PC-3 (cell line): ENCODE measurements at regions not wholly inside any gene's neighbourhood (a gene's known extent, or its start where the extent isn't known, plus 50 kb on each side); places are given as distances from the start of the nearest gene placed in this dataset.

Source experiments
- ATAC-seq: fragments of 200-7000 bp; cut with Tn5 transposase; 2 replicates; pipeline ENCODE4 v1.9.1; 2020; ENCODE audit warnings: mild to moderate bottlenecking, moderate library complexity
- BruUV-seq: library from RNA; stranded (reverse); fragments of 400-500 nt; replicated peaks from 2 replicates; lab custom pipeline; 2021; lab: Mats Ljungman, UMichigan
- CTCF ChIA-PET: fragments of 300-600 bp; sonication (Branson Sonifier 250); formaldehyde crosslinking; loops from one replicate; lab custom pipeline; 2022; ENCODE audit warnings: antibody characterized with exemption; lab: Charles Lee
- POLR2A ChIA-PET: fragments of 300-600 bp; sonication (Branson Sonifier 250); formaldehyde crosslinking; loops from one replicate; lab custom pipeline; 2022; ENCODE audit warnings: antibody characterized with exemption; ENCODE audit not compliant: unreplicated experiment; lab: Charles Lee
- DNase-seq: peaks from one replicate; pipeline ENCODE4 v3.0.0-alpha.2; 2015
- H2AFZ ChIP-seq: fragments of 300-600 bp; sonication (generic); 2 replicates; pipeline ENCODE4 v1.6.0; 2016; ENCODE audit warnings: antibody characterized with exemption, low read length
- H3F3A ChIP-seq: fragments of 300-600 bp; sonication (generic); one replicate; pipeline ENCODE4 v1.6.0; 2017; ENCODE audit warnings: antibody characterized with exemption, low read length, control low read depth, mild to moderate bottlenecking; ENCODE audit not compliant: unreplicated experiment
- H3K27ac ChIP-seq: fragments of 300-600 bp; sonication (generic); 2 replicates; pipeline ENCODE4 v1.5.1; 2016; ENCODE audit warnings: mild to moderate bottlenecking, low read length
- H3K27me3 ChIP-seq: fragments of 300-600 bp; sonication (generic); 2 replicates; pipeline ENCODE4 v1.6.1; 2016; ENCODE audit warnings: low read length, mixed read lengths
- H3K36me3 ChIP-seq: fragments of 300-600 bp; sonication (generic); 2 replicates; pipeline ENCODE4 v1.6.1; 2016; ENCODE audit warnings: low read depth, mixed run types, low read length, mixed read lengths
- H3K4me1 ChIP-seq: fragments of 300-600 bp; sonication (generic); 2 replicates; pipeline ENCODE4 v1.5.1; 2016; ENCODE audit warnings: low read length; ENCODE audit not compliant: insufficient read depth
- H3K4me2 ChIP-seq: fragments of 300-600 bp; sonication (generic); 2 replicates; pipeline ENCODE4 v1.6.0; 2016; ENCODE audit warnings: low read length
- H3K4me3 ChIP-seq: fragments of 300-600 bp; sonication (generic); 2 replicates; pipeline ENCODE4 v1.5.1; 2016; ENCODE audit warnings: mild to moderate bottlenecking, low read length, mixed read lengths
- H3K79me2 ChIP-seq: fragments of 300-600 bp; sonication (generic); 2 replicates; pipeline ENCODE4 v1.6.1; 2017; ENCODE audit warnings: low read length, mixed read lengths
- H3K9ac ChIP-seq: fragments of 300-600 bp; sonication (generic); 2 replicates; pipeline ENCODE4 v1.6.0; 2016; ENCODE audit warnings: mild to moderate bottlenecking, low read length
- H3K9me2 ChIP-seq: fragments of 300-600 bp; sonication (generic); replicated peaks from 2 replicates; pipeline ENCODE4 v1.6.1; 2016; ENCODE audit warnings: mixed run types, low read length, mixed read lengths
- H3K9me3 ChIP-seq: fragments of 300-600 bp; sonication (generic); 2 replicates; pipeline ENCODE4 v1.6.1; 2016; ENCODE audit warnings: low read length, mixed read lengths
- H4K20me1 ChIP-seq: fragments of 300-600 bp; sonication (generic); 2 replicates; pipeline ENCODE4 v1.6.1; 2016; ENCODE audit warnings: low read length, mixed read lengths
- EZH2 ChIP-seq: fragments of 300-600 bp; sonication (generic); IDR thresholded peaks from one replicate; pipeline ENCODE4 v1.6.1; 2017; ENCODE audit warnings: antibody characterized with exemption, mild to moderate bottlenecking, low read length; ENCODE audit not compliant: unreplicated experiment
- EZH2phosphoT487 ChIP-seq: fragments of 300-600 bp; sonication (generic); IDR thresholded peaks from 2 replicates; pipeline ENCODE4 v1.6.1; 2018; ENCODE audit warnings: mild to moderate bottlenecking, antibody characterized with exemption, low read length, borderline replicate concordance
- intact Hi-C: fragments of 100-400 bp; cut with micrococcal nuclease; formaldehyde crosslinking; loops from 2 replicates; pipeline ENCODE4 v1.9.0; 2023
- TF ChIP-seq, protein P1 (sequence below): fragments of 300-600 bp; sonication (generic); conservative IDR thresholded peaks from 2 replicates; pipeline ENCODE4 v1.5.1; 2017; ENCODE audit warnings: antibody characterized with exemption, low read depth, mild to moderate bottlenecking, low read length

DNA sequence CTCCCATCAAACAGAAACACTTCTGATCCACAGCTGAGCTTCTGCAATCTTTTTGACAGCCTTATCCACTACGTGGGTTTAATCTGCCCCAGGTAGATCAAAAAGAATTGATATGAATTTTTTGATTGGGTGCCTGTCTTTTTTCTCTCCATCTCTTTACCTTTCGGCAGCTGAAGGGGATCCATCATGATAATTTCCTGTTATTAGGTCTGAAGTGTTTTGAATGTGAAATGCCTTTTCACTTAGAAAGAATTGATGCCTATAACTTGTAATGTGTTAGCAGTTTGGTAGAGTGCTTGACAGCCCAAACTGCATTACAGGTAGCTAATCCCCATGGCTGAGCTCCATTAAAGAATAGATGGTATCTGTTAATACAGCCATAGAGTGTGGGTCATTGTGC, 745.4 kb downstream of the TLR4 start:
- Histone ChIP-seq H3K4me3 (no peak overlapping the region), H3K9me3 (no peaks in the 10 kb centered on the region), H3K27ac (no peak overlapping the region), H3K36me3 (no peaks in the 10 kb centered on the region), H3K4me2 (no peak overlapping the region), H3K79me2 (no peaks in the 10 kb centered on the region), H3K4me1 (no peaks in the 10 kb centered on the region), H3K9me2 (no peaks in the 10 kb centered on the region), H3K27me3 (no peaks in the 10 kb centered on the region), H3F3A (no peaks in the 10 kb centered on the region), H4K20me1 (no peaks in the 10 kb centered on the region), H3K9ac (no peak overlapping the region), H2AFZ (no peak overlapping the region)
- POLR2A ChIA-PET: no interaction called here
- DNase-seq (no peak), ATAC-seq (no peak)
- intact Hi-C loops: no loop called here
- BruUV-seq: no TSS peak
- TF ChIP-seq EZH2phosphoT487 (no peak), EZH2 (no peak)
- TF ChIP-seq, protein P1, sequence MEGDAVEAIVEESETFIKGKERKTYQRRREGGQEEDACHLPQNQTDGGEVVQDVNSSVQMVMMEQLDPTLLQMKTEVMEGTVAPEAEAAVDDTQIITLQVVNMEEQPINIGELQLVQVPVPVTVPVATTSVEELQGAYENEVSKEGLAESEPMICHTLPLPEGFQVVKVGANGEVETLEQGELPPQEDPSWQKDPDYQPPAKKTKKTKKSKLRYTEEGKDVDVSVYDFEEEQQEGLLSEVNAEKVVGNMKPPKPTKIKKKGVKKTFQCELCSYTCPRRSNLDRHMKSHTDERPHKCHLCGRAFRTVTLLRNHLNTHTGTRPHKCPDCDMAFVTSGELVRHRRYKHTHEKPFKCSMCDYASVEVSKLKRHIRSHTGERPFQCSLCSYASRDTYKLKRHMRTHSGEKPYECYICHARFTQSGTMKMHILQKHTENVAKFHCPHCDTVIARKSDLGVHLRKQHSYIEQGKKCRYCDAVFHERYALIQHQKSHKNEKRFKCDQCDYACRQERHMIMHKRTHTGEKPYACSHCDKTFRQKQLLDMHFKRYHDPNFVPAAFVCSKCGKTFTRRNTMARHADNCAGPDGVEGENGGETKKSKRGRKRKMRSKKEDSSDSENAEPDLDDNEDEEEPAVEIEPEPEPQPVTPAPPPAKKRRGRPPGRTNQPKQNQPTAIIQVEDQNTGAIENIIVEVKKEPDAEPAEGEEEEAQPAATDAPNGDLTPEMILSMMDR: no peak
- CTCF ChIA-PET: no interaction called here

DNA sequence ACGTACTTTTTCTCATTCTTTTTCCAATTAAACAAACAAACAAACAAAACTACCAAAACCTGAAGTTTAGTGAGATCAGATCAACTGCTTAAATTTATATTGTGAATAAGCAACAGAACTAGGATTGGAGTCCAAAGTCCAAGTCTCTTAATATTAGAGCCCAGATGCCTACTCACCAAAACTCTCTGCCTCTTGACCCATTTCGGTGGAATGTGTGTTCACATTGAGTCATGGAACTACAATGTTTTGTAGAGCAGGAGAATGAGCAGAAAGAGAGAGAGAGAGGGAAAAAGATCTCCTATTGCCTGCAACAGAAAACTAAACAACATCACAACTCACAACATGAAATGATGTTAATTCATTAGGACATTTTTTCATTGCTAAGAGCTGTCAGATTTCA, 751.1 kb downstream of the TLR4 start:
- no peak for ATAC-seq
- no peak overlapping the region for H2AFZ ChIP-seq
- no peak for DNase-seq
- no peak overlapping the region for H3K4me2 ChIP-seq
- H3K27ac ChIP-seq: no peak overlapping the region
- no peaks in the 10 kb centered on the region for H3K9me3 ChIP-seq
- H3K79me2 ChIP-seq: no peaks in the 10 kb centered on the region
- TF ChIP-seq EZH2phosphoT487 (no peak), EZH2 (no peak)
- TF ChIP-seq, protein P1: no peak
- no peaks in the 10 kb centered on the region for H3K9me2 ChIP-seq
- no peaks in the 10 kb centered on the region for H3K4me1 ChIP-seq
- no peaks in the 10 kb centered on the region for H3K27me3 ChIP-seq
- intact Hi-C loops: no loop called here
- POLR2A ChIA-PET: no interaction called here
- BruUV-seq: no TSS peak
- CTCF ChIA-PET: no interaction called here
- H3K9ac ChIP-seq: no peak overlapping the region
- H3F3A ChIP-seq: no peaks in the 10 kb centered on the region
- no peaks in the 10 kb centered on the region for H3K36me3 ChIP-seq
- H3K4me3 ChIP-seq: no peak overlapping the region
- no peaks in the 10 kb centered on the region for H4K20me1 ChIP-seq

DNA sequence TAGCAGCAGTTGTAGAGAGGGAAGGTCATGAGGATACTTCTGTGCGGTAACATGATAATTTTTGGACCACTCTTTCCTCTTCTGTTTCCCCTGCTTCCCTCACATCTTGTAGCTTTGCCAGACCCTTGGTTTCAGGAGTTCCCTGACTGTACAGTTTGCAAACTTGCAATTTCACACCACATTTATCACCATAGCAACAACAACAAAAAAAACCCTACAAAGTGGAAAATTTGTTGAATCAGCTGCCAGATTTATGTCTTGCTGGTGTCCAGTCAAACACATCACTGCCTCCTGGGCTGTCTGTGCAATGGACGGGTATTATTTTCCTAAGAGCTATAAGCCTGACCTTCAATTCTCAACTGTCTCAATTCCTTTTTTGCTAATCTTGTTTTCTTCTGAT, 751.6 kb downstream of the TLR4 start:
- Histone ChIP-seq H3K9me3 (no peaks in the 10 kb centered on the region), H4K20me1 (no peaks in the 10 kb centered on the region), H3K36me3 (no peaks in the 10 kb centered on the region), H3K4me1 (no peaks in the 10 kb centered on the region), H3K9ac (no peak overlapping the region), H3K9me2 (no peaks in the 10 kb centered on the region), H3K79me2 (no peaks in the 10 kb centered on the region), H3K27ac (no peak overlapping the region), H3K4me3 (no peak overlapping the region), H3F3A (no peaks in the 10 kb centered on the region), H3K27me3 (no peaks in the 10 kb centered on the region), H3K4me2 (no peak overlapping the region), H2AFZ (no peak overlapping the region)
- ATAC-seq: no peak
- intact Hi-C loops: no loop called here
- CTCF ChIA-PET: no interaction called here
- no TSS peak for BruUV-seq
- POLR2A ChIA-PET: no interaction called here
- DNase-seq: no peak
- TF ChIP-seq EZH2 (no peak), EZH2phosphoT487 (no peak)
- TF ChIP-seq, protein P1: no peak
